ENCODE measurements at regions not wholly inside any gene's neighbourhood (a gene's known extent, or its start where the extent isn't known, plus 50 kb on each side); places are given as distances from the start of the nearest gene placed in this dataset.

- H3K79me2 ChIP-seq (ENCODE audit: insufficient read depth, low read length): no peaks in the 10 kb centered on the region
- H3K4me1 ChIP-seq (ENCODE audit: insufficient read depth, low read length): no peaks in the 10 kb centered on the region
- FAIRE-seq: no peak
- no peaks in the 10 kb centered on the region for H3K9me3 ChIP-seq (ENCODE audit: insufficient read depth, low read depth, low read length)
- DNase-seq (ENCODE audit: low read depth): no peak
- no peak overlapping the region for H3K4me2 ChIP-seq (ENCODE audit: low read length)
- no peak overlapping the region for H3K9ac ChIP-seq (ENCODE audit: low read length)
- H4K20me1 ChIP-seq (ENCODE audit: insufficient read depth, low read length): no peaks in the 10 kb centered on the region
- Mint-ChIP-seq H3K36me3 (ENCODE audit: low read depth, unreplicated experiment) (no peaks in the 10 kb centered on the region), H3K27ac (ENCODE audit: unreplicated experiment) (no peak overlapping the region), H3K4me1 (ENCODE audit: low read depth, unreplicated experiment) (peaks cover 3% of the 10 kb centered on the region), H3K9me3 (ENCODE audit: unreplicated experiment) (no peaks in the 10 kb centered on the region), H3K27me3 (ENCODE audit: low read depth, unreplicated experiment) (no peaks in the 10 kb centered on the region), H3K4me3 (ENCODE audit: unreplicated experiment) (no peak overlapping the region)
- no peak overlapping the region for H3K4me3 ChIP-seq (ENCODE audit: insufficient read depth, low read depth, low read length)
- no peak overlapping the region for H2AFZ ChIP-seq (ENCODE audit: low read depth, low read length)
- TF ChIP-seq EZH2 (IDR thresholded peaks at IDR 0.05; ENCODE audit: insufficient read depth, low read length): no peak
- no peak for TF ChIP-seq CTCF (IDR thresholded peaks at IDR 0.05; ENCODE audit: insufficient read depth, low read depth, low read length)
- H3K36me3 ChIP-seq (ENCODE audit: insufficient read depth, low read length): no peaks in the 10 kb centered on the region
- H3K27me3 ChIP-seq (ENCODE audit: insufficient read depth, low read length): no peaks in the 10 kb centered on the region
- H3K27ac ChIP-seq (ENCODE audit: low read depth, low read length): no peak overlapping the region
Measured at GRCh38 chr4:160373911-160374310, 1271.0 kb downstream of the RAPGEF2 start.

GRCh38 chr4:160375772-160376452 lies 1273.0 kb downstream of the RAPGEF2 start:
- Mint-ChIP-seq H3K27ac (ENCODE audit: unreplicated experiment) (no peak overlapping the region), H3K9me3 (ENCODE audit: unreplicated experiment) (no peaks in the 10 kb centered on the region), H3K4me1 (ENCODE audit: low read depth, unreplicated experiment) (no peaks in the 10 kb centered on the region), H3K4me3 (ENCODE audit: unreplicated experiment) (no peak overlapping the region), H3K36me3 (ENCODE audit: low read depth, unreplicated experiment) (no peaks in the 10 kb centered on the region), H3K27me3 (ENCODE audit: low read depth, unreplicated experiment) (no peaks in the 10 kb centered on the region)
- no peaks in the 10 kb centered on the region for H3K27me3 ChIP-seq (ENCODE audit: insufficient read depth, low read length)
- TF ChIP-seq CTCF (IDR thresholded peaks at IDR 0.05; ENCODE audit: insufficient read depth, low read depth, low read length) (no peak), EZH2 (IDR thresholded peaks at IDR 0.05; ENCODE audit: insufficient read depth, low read length) (no peak)
- FAIRE-seq (no peak), DNase-seq (ENCODE audit: low read depth) (no peak)
- no peak overlapping the region for H3K27ac ChIP-seq (ENCODE audit: low read depth, low read length)
- H3K9me3 ChIP-seq (ENCODE audit: insufficient read depth, low read depth, low read length): no peaks in the 10 kb centered on the region
- no peaks in the 10 kb centered on the region for H3K4me1 ChIP-seq (ENCODE audit: insufficient read depth, low read length)
- H3K4me2 ChIP-seq (ENCODE audit: low read length): no peak overlapping the region
- H3K79me2 ChIP-seq (ENCODE audit: insufficient read depth, low read length): no peaks in the 10 kb centered on the region
- no peak overlapping the region for H3K9ac ChIP-seq (ENCODE audit: low read length)
- no peak overlapping the region for H2AFZ ChIP-seq (ENCODE audit: low read depth, low read length)
- no peaks in the 10 kb centered on the region for H3K36me3 ChIP-seq (ENCODE audit: insufficient read depth, low read length)
- H3K4me3 ChIP-seq (ENCODE audit: insufficient read depth, low read depth, low read length): no peak overlapping the region
- no peaks in the 10 kb centered on the region for H4K20me1 ChIP-seq (ENCODE audit: insufficient read depth, low read length)

- Histone ChIP-seq H3K27me3 (ENCODE audit: insufficient read depth, low read length) (no peaks in the 10 kb centered on the region), H3K27ac (ENCODE audit: low read depth, low read length) (no peak overlapping the region), H2AFZ (ENCODE audit: low read depth, low read length) (no peak overlapping the region), H3K9me3 (ENCODE audit: insufficient read depth, low read depth, low read length) (no peaks in the 10 kb centered on the region), H3K9ac (ENCODE audit: low read length) (no peak overlapping the region), H3K4me3 (ENCODE audit: insufficient read depth, low read depth, low read length) (no peak overlapping the region), H3K4me1 (ENCODE audit: insufficient read depth, low read length) (no peaks in the 10 kb centered on the region), H3K79me2 (ENCODE audit: insufficient read depth, low read length) (no peaks in the 10 kb centered on the region), H3K36me3 (ENCODE audit: insufficient read depth, low read length) (no peaks in the 10 kb centered on the region), H3K4me2 (ENCODE audit: low read length) (no peak overlapping the region), H4K20me1 (ENCODE audit: insufficient read depth, low read length) (no peaks in the 10 kb centered on the region)
- Mint-ChIP-seq H3K36me3 (ENCODE audit: low read depth, unreplicated experiment) (no peaks in the 10 kb centered on the region), H3K27me3 (ENCODE audit: low read depth, unreplicated experiment) (no peaks in the 10 kb centered on the region), H3K4me3 (ENCODE audit: unreplicated experiment) (no peak overlapping the region), H3K4me1 (ENCODE audit: low read depth, unreplicated experiment) (no peaks in the 10 kb centered on the region), H3K27ac (ENCODE audit: unreplicated experiment) (no peak overlapping the region), H3K9me3 (ENCODE audit: unreplicated experiment) (peaks cover 1% of the 10 kb centered on the region)
- FAIRE-seq (no peak), DNase-seq (ENCODE audit: low read depth) (no peak)
- no peak for TF ChIP-seq CTCF (IDR thresholded peaks at IDR 0.05; ENCODE audit: insufficient read depth, low read depth, low read length)
- TF ChIP-seq EZH2 (IDR thresholded peaks at IDR 0.05; ENCODE audit: insufficient read depth, low read length): no peak
Measured at GRCh38 chr4:160386846-160387245, 1284.0 kb downstream of the RAPGEF2 start.
